GM21619 (cell line): ENCODE measurements at regions not wholly inside any gene's neighbourhood (a gene's known extent, or its start where the extent isn't known, plus 50 kb on each side); places are given as distances from the start of the nearest gene placed in this dataset.

Experiments used
- ATAC-seq: cut with Tn5 transposase; IDR thresholded peaks from one replicate; pipeline ENCODE4 v1.9.1; 2021; ENCODE audit not compliant: unreplicated experiment

GRCh38 chr5:74200560-74200959 is 440.0 kb downstream of the ENC1 start:
- ATAC-seq, result no peak

DNA sequence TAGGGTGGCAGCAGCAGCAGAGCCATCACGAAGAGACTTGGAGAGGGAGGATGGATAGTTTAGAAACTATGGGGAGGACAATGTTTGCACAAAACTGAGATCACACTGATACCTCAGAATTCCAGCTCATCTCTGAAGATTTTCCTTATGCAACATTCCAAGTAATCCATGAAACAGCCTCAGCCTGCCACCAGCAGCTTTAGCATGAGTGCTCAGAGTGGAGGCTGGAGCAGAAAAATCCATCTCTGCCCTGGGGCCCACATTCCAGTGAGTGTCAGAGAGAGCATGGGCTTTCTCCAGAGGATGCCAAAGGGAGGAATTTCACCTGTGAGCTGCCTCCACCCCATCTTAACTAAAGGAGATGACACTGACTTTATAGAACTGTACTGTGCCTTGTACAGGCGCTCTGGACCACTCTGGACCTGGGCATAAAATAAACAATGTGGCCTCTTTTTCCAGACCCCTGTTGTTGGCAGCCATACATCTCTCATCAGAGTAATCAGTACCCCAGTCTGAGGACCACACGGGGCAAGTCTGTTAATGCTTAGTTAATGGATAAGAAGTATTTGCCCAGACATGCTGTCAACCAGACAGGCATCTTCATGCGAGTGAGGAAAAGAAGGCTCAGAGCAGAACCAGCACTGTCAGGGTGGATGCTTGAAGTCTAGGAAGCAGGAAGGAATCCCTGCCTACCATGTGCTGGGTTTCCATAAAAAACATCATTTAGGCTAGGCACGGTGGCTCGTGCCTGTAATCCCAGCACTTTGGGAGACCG is 440.9 kb downstream of the ENC1 start:
- ATAC-seq, result no peak

- ATAC-seq, result peak; percentile 42
Measured at GRCh38 chr5:74199005-74199404, 441.5 kb downstream of the ENC1 start.

GRCh38 chr5:74198156-74198555 is 442.4 kb downstream of the ENC1 start:
- no peak for ATAC-seq

- peak; percentile 52 for ATAC-seq
Measured at GRCh38 chr5:74196233-74196632, 444.3 kb downstream of the ENC1 start.

DNA sequence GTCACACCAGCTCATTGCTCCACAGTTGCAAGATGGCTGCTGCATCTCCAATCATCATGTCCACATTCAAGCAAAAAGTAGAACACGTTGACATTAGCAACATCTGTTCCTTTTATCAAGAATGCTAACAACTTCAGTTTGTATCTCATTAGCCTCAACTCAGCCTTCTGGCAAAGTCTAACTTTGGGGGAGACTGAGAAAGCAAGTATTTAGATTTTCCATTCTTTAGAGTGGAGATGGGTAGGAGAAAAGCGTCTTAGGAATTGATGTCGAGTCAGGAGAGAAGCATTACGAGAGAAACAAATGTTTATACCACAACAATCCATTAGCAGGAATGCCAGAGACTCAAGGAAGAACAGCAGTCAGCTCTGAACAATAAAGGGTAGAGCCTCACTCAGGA is 446.3 kb downstream of the ENC1 start:
- no peak for ATAC-seq

GRCh38 chr5:74192606-74193299 is 447.8 kb downstream of the ENC1 start:
- no peak for ATAC-seq

- ATAC-seq, result no peak
Measured at GRCh38 chr5:74188351-74189105, 452.0 kb downstream of the ENC1 start.

- no peak for ATAC-seq
Measured at GRCh38 chr5:74187757-74188156, 452.8 kb downstream of the ENC1 start.

DNA sequence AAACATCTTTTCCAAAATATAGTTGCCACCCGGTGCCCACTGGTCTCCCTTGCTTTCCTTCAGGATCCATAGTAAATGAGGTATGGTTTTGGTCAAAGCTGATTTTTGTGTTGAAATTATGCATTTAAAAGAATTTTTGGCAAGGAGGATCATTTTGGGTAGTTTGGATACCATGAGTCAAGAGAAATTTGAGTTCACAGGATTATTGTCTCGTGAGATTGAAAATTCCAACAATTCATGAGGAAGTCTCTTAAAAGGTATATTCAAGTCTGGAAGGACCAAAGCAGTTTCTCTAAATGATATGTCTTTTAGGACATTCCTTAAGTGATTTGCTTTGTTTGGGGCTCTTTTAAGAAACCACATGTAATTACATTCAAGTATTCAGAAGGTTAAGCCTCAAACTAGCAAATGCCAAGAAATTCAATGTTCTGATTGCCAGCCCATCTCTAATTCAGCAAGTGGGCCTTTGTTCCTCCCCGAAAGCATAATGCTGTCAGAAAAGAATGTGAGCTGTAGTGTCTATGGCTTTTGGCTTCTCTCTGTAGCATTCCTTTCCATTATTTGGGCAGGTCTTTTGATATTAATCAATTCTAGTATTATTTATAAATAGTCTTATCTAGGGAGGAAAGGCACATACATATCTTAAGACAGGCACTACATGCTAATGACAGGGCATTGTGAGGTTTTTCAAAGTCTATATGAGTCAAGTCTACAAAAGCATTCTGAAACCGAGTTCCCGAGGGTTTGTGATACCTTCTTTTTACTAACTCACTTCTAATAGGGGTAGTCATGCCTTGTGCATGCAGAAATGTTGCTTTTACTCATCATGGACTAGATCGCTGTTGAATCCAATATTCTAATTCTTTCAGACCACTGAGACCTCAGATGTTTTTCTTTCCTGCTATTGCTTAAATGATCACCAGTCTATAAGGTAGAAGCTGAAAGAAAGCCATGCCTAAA is 453.9 kb downstream of the ENC1 start:
- ATAC-seq, result no peak

DNA sequence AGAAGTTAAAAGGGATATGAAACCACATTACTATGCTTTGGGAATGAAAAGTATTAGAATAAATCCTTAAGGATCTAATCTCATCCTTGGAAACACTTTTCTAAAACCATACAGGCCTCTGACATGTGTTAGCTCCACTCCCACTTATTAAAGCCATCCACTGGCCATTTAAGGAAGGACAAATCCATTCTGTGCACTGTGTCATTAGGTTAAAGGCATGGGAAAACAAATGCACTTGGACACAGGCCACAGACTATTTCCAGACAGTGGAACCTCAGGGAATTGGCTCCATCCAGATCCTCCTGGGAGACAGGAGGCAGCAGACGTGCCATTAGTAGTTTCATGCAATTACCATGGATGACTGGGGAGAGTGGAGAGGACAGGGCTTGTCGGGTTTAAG is 454.9 kb downstream of the ENC1 start:
- ATAC-seq, result no peak

DNA sequence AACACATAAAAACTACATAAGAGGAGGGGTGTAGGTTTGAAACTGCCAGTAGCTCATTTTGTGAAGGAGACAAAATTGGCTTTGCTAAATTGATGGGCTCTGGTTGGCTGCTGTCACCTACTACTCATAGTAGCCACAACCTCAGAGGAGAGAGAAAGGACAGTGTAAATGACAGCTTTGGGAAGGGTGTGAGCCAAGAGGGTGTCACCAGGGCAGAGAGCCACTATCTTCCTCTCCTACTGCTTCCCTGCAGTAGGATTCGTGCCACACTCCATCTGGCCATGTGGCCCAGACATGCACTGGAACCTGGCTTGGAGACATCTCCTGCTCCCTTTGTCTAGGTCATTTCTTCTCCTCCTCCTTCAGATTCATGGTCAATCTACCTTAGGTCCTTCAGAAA is 455.9 kb downstream of the ENC1 start:
- no peak for ATAC-seq

- ATAC-seq, result no peak
Measured at GRCh38 chr5:74183041-74183440, 457.5 kb downstream of the ENC1 start.

DNA sequence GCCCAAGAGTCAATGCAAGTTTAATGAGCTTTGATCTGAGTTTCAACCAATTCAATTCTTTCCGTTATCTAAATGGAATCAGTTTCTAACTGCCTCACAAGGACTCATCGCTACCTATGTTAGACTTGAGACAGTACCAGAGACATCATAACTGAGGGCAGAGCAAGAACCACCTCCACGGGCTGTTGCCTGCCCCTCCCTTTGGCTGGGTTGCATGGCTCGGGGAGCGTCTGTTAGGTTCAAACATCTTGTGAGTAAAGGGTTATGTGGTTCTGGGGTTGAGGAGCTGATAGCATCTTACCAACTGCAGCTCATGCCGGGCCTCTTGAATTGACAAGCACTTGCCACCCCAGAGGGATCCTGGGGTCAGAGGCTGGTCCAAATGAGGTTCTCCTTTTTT is 457.9 kb downstream of the ENC1 start:
- ATAC-seq, result no peak

DNA sequence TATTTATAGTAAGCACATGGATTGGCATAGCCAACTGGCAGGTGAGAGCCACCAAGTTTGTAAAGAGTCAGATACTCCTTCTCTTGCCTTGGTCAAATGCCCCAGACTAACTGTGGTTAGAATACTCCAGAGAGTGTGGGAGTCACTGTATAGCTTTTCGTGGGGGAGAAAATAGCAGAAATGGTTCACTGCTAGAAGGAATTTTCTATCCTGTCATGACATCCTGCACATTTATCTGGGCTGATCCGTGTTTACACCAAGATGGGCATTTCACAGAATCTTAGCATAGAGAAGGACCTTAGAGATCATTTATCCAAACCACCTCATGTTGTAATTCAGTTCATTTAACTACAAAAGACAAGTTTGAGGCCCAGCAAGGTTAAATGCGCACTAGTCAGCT is 460.8 kb downstream of the ENC1 start:
- ATAC-seq, result no peak

GRCh38 chr5:74179179-74179578 is 461.3 kb downstream of the ENC1 start:
- no peak for ATAC-seq

- ATAC-seq, result no peak
Measured at GRCh38 chr5:74177961-74178360, 462.6 kb downstream of the ENC1 start.

DNA sequence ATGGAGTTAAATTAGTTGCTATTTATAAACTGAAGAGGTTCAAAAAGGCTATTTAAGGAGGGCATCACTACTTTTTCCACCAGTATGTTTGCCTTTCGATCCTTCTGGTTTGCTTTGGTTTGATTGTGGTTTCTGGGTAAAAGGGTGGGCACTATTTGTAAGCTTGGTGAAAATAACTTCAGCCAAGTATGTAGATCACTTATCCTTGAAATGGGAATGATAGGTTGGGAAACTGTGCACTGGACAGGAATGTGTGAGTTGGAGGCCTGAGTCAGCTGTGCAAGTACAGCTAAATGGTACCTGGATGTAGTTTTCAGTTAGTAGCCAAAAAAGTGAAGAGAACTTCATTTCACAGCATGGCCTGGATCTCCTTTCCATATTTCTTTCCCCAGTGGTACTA is 466.2 kb downstream of the ENC1 start:
- no peak for ATAC-seq

- ATAC-seq, result no peak
Measured at GRCh38 chr5:74173665-74174064, 466.9 kb downstream of the ENC1 start.

DNA sequence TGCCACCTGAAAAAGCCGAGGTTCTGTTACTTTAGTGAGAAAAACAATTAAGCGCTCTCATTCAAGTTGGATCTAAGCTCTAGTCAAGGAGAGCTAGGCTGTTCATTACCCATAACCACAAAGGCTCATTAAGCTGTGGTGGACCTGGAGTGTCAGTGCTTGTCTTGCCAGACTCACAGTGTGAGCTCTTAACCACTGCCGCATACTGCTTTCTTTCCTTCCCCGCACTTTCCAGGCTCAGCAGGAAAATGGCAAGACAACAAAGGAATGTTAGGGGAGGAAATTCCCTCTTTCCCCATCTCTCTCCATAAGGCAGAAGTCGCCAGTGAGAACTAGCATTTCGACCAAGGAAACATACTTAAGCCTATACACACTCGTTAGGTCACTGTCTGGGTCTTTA is 467.3 kb downstream of the ENC1 start:
- ATAC-seq, result no peak

- no peak for ATAC-seq
Measured at GRCh38 chr5:74169701-74170100, 470.8 kb downstream of the ENC1 start.
